HL-60 (cell line): ENCODE measurements at regions not wholly inside any gene's neighbourhood (a gene's known extent, or its start where the extent isn't known, plus 50 kb on each side); places are given as distances from the start of the nearest gene placed in this dataset.

Source experiments
- GABPA ChIP-seq: IDR thresholded peaks from 2 replicates; pipeline ENCODE4 v1.6.1; 2012; ENCODE audit warnings: low read depth
- POLR2AphosphoS5 ChIP-seq: IDR thresholded peaks from 2 replicates; pipeline ENCODE4 v1.6.1; 2012; ENCODE audit warnings: low read depth
- SPI1 ChIP-seq: IDR thresholded peaks from 2 replicates; pipeline ENCODE4 v1.6.1; 2012; ENCODE audit warnings: low read depth, mild to moderate bottlenecking, borderline replicate concordance
- TF ChIP-seq, protein P1 (sequence below): IDR thresholded peaks from one replicate; pipeline ENCODE4 v1.5.1; 2011; ENCODE audit warnings: low read length, control low read depth, inconsistent platforms; ENCODE audit not compliant: insufficient read depth
- TF ChIP-seq, protein P2 (sequence below): IDR thresholded peaks from 2 replicates; pipeline ENCODE4 v1.6.1; 2012; ENCODE audit warnings: low read depth; ENCODE audit not compliant: insufficient replicate concordance

DNA sequence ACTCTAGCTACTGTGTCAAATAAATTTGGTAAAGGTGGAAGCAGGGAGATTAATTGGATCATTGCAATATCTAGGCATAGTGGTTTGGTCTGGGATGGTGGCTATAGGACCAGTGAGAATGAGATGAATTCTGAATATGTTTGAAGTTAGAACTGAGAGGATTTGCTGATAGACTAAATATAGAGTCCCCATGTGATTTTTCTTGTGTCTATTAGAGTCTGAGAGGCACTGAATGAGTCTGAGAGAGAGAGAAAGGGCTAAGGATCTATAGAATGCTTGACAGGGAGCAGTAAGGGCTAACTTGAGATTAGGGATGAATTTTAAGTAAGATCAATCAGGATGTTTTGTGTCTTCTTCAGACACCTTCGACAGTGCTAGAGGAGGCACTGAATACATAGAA is 77.9 kb upstream of the CHL1 start:
- TF ChIP-seq, protein P1, sequence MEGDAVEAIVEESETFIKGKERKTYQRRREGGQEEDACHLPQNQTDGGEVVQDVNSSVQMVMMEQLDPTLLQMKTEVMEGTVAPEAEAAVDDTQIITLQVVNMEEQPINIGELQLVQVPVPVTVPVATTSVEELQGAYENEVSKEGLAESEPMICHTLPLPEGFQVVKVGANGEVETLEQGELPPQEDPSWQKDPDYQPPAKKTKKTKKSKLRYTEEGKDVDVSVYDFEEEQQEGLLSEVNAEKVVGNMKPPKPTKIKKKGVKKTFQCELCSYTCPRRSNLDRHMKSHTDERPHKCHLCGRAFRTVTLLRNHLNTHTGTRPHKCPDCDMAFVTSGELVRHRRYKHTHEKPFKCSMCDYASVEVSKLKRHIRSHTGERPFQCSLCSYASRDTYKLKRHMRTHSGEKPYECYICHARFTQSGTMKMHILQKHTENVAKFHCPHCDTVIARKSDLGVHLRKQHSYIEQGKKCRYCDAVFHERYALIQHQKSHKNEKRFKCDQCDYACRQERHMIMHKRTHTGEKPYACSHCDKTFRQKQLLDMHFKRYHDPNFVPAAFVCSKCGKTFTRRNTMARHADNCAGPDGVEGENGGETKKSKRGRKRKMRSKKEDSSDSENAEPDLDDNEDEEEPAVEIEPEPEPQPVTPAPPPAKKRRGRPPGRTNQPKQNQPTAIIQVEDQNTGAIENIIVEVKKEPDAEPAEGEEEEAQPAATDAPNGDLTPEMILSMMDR: no peak
- TF ChIP-seq, protein P2, sequence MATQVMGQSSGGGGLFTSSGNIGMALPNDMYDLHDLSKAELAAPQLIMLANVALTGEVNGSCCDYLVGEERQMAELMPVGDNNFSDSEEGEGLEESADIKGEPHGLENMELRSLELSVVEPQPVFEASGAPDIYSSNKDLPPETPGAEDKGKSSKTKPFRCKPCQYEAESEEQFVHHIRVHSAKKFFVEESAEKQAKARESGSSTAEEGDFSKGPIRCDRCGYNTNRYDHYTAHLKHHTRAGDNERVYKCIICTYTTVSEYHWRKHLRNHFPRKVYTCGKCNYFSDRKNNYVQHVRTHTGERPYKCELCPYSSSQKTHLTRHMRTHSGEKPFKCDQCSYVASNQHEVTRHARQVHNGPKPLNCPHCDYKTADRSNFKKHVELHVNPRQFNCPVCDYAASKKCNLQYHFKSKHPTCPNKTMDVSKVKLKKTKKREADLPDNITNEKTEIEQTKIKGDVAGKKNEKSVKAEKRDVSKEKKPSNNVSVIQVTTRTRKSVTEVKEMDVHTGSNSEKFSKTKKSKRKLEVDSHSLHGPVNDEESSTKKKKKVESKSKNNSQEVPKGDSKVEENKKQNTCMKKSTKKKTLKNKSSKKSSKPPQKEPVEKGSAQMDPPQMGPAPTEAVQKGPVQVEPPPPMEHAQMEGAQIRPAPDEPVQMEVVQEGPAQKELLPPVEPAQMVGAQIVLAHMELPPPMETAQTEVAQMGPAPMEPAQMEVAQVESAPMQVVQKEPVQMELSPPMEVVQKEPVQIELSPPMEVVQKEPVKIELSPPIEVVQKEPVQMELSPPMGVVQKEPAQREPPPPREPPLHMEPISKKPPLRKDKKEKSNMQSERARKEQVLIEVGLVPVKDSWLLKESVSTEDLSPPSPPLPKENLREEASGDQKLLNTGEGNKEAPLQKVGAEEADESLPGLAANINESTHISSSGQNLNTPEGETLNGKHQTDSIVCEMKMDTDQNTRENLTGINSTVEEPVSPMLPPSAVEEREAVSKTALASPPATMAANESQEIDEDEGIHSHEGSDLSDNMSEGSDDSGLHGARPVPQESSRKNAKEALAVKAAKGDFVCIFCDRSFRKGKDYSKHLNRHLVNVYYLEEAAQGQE: no peak
- TF ChIP-seq POLR2AphosphoS5 (no peak), GABPA (no peak), SPI1 (no peak)
